ENCODE measurements at regions not wholly inside any gene's neighbourhood (a gene's known extent, or its start where the extent isn't known, plus 50 kb on each side); places are given as distances from the start of the nearest gene placed in this dataset.

- H3K4me3 ChIP-seq (ENCODE audit: low read length) = no peak overlapping the region
- no peak for DNase-seq (ENCODE audit: low read depth)
- TF ChIP-seq CTCF (IDR thresholded peaks at IDR 0.05; ENCODE audit: insufficient read depth, low read depth, low read length, missing control alignments) = no peak
Observed at GRCh38 chr11:26943636-26944035, 50.3 kb upstream of the FIBIN start.
